Effector CD8-positive, alpha-beta T cell (primary cell): ENCODE measurements at regions not wholly inside any gene's neighbourhood (a gene's known extent, or its start where the extent isn't known, plus 50 kb on each side); places are given as distances from the start of the nearest gene placed in this dataset.
"Not testable (repeated sequence)": the region's sequence is repeated elsewhere in the genome, so short reads cannot be mapped to it uniquely, and the experiment has no call there.

Experiments used
- DNase-seq: peaks from one replicate; lab custom pipeline; 2025; lab: John Stamatoyannopoulos, UW

GRCh38 chr12:124652661-124653060 is 85.2 kb upstream of the NCOR2 start:
- DNase-seq = no peak

- DNase-seq = no peak
These were observed 84.3 kb upstream of the NCOR2 start for GRCh38 chr12:124651516-124652273.

DNA sequence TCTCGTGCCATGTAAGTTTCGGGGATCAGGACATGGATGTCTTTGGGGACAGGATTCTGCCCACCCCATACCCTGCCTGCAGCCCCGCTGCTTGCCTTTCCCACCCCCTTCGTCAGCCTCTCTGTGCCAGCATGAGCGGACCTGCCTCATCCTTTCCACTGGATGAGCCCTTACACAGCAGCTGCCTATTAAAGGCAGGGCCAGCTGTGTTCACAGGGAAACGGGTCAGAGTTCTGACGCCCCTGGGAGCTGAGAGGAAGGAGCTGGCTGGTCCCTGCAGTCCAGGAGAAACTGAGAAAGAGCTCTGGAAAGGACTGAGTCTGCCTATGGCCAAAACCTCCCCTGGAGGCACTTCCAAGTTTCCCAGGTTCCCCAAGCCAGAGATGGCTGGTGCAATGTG is 83.5 kb upstream of the NCOR2 start:
- no peak for DNase-seq

GRCh38 chr12:124648710-124649384 is 81.4 kb upstream of the NCOR2 start:
- DNase-seq = no peak

- no peak for DNase-seq
These were observed 79.9 kb upstream of the NCOR2 start for GRCh38 chr12:124647316-124647715.

DNA sequence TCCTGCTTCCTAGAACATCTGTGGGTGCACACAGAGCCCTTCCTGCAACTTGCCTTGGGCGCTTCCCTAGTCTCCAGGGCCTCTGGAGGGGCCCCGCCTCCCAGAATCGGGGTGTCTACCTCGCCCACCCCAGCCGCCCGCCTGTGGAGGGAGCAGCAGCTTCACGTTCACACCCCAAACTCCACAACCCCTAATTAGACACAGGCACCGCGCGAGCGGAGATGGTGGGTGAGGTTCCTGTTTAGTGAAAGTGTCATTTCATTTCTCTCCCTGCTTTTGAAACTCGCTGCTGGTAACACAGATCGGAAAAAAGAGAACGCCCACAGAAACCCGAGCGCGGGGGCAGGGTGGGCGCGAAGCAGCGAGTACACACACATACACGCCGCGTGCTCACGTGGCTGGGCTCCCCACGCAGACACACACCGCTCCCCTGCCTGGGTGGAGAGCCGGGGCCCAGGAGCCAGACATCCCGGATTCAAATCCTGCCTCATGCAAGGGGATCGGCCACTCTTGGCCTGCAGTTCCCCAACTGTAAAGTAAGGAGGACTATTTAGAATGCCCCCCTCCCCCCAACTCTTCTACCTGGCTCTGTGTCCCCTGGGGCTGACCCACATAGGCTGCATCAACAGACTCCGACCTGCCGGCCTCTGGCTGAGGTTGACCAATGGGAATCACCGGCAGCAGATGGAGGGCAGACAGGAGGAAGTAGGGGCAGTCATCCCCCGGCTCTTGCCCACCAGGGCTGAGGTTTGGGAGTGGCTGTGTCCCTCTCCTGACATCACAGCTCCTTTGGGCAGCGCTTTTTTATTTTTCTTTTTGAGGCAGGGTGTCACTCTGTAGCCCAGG is 79.2 kb upstream of the NCOR2 start:
- DNase-seq = no peak

DNA sequence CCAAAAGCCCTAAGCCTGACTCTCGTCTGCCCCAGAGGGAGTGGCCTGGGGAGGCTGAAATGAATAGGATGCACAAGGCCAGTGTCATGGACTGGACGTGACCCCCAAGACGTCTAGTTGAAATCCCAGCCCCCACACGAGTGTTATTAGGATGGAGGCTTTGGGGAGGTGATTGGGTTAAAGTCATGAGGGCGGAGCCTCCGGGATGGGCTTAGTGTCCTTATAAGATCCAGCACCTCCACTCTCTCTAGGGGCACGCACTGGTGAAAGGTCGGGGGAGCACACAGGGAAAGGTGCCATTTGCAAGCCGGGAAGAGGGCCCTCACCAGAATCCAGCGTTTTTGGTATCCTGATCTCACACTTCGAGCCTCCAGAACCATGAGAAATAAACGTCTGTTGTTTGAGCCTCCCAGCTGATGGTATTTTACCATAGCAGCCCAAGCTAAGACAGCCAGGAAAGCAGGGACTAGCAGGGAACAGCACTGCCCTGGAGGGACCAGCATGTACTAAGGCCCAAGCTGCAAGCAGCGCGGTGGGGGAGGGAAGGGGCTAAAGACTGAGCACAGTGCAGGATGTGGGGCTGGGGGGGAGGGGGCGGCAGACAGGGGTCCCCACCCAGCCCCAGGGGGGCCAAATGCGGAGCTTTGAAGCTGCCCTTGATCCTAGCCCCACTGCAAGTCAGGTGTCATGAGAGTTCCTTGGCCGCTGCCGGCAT is 78.3 kb upstream of the NCOR2 start:
- DNase-seq = no peak

- DNase-seq = not testable (repeated sequence)
These were observed 76.4 kb upstream of the NCOR2 start for GRCh38 chr12:124643768-124644167.

- DNase-seq = no peak
These were observed 74.7 kb upstream of the NCOR2 start for GRCh38 chr12:124642105-124642504.

DNA sequence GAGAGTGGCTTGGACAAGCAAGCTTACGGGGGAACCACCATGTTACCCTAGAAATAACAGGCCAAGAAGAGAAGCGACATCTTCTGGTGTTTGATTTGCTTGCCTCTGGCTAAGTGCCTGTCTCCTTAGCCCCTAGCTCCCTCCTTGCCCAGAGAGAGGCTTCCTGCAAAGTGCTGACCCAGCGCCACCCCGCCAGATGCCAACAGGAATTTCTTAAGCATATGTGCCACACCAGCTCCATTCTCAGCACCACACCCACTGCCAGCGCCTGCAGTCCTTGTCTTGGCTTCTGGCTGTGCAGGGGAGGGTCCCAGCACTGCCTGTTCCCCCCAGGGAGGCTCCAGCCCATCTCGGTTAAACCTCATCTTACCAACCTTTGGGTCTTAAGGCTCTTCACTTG is 74.2 kb upstream of the NCOR2 start:
- DNase-seq = no peak

DNA sequence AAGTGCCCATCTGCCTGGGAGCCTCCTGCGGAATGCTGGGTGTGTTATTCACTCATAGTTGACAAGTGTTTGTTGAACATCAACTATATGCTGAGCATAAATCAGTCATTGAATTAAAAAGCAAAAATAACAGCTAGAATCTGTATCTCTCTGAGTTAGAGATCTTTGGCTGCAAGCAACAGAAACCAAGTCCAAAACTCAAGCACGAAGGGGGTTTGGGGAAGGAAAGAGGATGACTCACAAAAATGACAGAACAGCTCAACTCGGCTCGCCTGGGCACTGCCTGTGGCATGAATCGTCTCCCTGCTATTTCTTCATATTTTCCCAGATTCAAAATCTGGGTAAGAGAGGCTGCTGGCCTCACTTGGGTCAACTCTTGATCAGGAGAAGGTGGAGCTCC is 72.6 kb upstream of the NCOR2 start:
- no peak for DNase-seq

DNA sequence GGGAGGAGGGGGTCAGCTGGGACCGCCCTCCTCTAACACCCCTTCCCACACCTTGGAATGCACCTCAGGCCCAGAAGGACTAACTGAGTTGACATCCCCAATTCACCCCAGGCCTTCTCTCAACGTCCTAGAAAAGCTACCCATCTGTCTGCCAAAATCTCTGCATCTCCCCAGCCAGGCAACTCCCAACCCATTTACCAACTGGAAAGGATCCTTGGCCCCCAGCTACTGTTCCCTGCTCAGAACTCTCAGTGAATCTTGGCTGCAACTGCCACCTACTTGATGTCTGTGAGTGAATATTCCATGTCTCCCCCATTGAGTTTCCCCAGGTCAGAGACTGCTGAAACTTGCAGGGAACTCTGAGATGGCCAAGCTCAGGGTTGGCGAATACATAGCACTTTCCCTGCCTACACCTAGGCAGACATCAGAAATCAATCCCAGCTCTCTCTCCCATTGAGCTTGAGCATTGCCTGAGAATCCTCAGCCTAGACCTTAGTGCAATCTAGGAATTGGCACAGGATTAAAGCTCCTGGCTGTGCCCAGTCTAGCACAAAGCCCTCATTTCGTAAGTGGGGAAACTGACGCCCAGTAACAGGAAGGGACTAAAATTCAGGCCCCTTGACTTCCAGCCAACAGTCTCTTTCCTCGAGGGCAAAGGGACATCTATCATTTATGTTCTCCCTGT is 71.9 kb upstream of the NCOR2 start:
- no peak for DNase-seq

DNA sequence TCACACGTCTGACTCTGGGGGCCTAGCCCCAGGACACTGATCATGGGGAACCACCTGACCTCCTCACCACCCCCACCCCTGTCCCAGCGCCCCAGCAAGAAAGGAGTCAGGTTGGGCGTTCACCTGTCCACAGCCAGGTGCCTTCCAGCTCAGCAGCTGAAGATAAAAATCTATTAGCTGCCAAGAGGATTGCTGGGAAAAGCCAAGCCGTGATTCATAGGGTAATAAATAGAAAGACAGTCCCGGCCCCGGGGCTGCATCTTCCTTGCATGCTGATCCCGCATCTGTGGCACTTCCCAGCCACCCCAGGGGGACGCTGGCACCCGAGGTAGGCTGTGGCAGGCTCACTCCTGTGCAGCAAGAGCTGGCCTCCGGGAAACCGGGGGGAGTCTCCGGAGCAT is 70.2 kb upstream of the NCOR2 start:
- no peak for DNase-seq

GRCh38 chr12:124637163-124637562 is 69.8 kb upstream of the NCOR2 start:
- DNase-seq = no peak

DNA sequence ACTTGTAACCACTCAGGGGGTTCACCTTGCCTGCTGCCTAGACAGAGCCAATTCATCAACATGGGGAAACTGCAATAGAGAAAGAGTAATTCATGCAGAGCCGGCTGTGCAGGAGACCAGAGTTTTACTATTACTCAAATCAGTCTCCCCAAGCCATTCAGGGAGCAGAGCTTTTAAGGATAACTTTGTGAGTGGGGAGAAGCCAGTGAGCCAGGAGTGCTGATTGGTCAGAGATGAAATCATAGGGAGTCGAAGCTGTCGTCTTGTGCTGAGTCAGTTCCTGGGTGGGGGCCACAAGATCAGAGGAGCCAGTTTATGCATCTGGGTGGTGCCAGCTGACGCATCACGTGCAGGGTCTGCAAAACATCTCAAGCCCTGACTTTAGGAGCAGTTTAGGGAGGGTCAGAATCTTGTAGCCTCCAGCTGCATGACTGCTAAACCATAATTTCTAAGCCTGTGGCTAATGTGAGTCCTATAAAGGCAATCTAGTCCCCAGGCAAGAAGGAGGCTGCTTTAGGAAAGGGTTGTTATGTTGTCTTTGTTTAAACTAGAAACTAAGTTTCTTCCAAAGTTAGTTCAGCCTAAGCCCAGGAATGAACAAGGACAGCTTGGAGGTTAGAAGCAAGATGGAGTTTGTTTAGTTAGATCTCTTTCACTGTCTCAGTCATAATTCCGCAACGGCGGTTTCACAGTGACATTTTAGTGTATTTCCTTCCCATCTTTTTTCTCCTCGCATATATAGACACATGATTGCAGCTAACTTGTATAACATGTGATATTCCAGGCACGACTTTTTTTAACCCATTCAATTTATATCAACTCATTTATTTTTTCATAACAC is 68.9 kb upstream of the NCOR2 start:
- peak; percentile 5 for DNase-seq

DNA sequence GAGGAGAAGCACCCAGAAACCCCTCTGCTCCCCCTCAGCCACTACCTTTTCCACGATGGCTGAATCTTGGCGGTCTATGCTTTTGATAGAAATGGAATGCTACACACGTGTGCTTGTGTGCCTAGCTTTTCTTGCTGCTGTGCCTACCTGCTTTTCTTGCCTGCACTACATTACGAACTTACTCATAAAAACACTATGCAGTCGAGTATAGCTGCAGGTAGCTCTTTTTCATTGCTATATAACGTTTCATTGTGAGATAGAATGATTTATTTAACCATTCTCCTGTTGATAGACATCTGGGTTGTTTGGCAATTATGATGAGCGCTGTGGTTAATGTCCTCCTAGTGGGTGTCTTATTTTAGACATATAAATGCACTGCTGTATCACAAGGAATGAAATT is 67.9 kb upstream of the NCOR2 start:
- DNase-seq = no peak

- no peak for DNase-seq
These were observed 66.3 kb upstream of the NCOR2 start for GRCh38 chr12:124633365-124634362.

DNA sequence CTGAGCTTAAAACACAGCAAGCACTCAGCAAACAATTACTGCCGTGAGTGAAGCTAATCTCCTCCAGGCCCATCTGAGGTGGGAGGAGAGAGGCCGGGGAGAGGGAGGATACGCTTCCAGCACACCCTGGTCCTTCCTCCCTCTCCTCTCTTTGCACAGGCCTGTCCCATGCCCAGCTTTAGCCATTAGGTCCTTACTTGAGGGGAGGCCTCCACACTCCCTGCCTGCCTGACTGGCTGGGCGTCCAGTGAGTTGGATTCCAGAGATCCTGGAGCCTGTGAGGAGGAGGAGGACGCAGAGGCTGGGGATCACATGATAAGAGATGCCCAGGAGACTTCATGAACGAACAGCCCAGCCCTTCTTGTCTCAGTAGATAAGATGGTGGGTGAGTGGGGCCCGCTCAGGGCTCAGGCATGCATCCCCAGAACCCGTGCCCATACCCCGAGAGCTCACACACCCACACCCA is 65.1 kb upstream of the NCOR2 start:
- no peak for DNase-seq

GRCh38 chr12:124631681-124632256 is 64.4 kb upstream of the NCOR2 start:
- DNase-seq = no peak
